ENCODE measurements at regions not wholly inside any gene's neighbourhood (a gene's known extent, or its start where the extent isn't known, plus 50 kb on each side); places are given as distances from the start of the nearest gene placed in this dataset.
A peak's percentile ranks its signal among the peaks of the same experiment; 100 is the strongest.

GRCh38 chr10:78571286-78571685 lies 497.5 kb upstream of the ZMIZ1 start:
- no peak overlapping the region for H3K4me3 Mint-ChIP-seq (ENCODE audit: unreplicated experiment)
- H3K4me1 Mint-ChIP-seq (ENCODE audit: unreplicated experiment): peaks cover 22% of the 10 kb centered on the region
- TF ChIP-seq CTCF (IDR thresholded peaks at IDR 0.05): no peak
- H3K27me3 Mint-ChIP-seq (ENCODE audit: unreplicated experiment): peaks cover 38% of the 10 kb centered on the region
- H3K9me3 Mint-ChIP-seq (ENCODE audit: unreplicated experiment): no peaks in the 10 kb centered on the region
- DNase-seq (ENCODE audit: extremely low spot score, unreplicated experiment): no peak
- no peaks in the 10 kb centered on the region for H3K36me3 Mint-ChIP-seq (ENCODE audit: unreplicated experiment)
- H3K27ac Mint-ChIP-seq (ENCODE audit: unreplicated experiment): no peak overlapping the region

- Mint-ChIP-seq H3K9me3 (ENCODE audit: unreplicated experiment) (no peaks in the 10 kb centered on the region), H3K36me3 (ENCODE audit: unreplicated experiment) (no peaks in the 10 kb centered on the region), H3K4me3 (ENCODE audit: unreplicated experiment) (no peak overlapping the region), H3K4me1 (ENCODE audit: unreplicated experiment) (peaks cover 20% of the 10 kb centered on the region), H3K27ac (ENCODE audit: unreplicated experiment) (no peak overlapping the region), H3K27me3 (ENCODE audit: unreplicated experiment) (peaks cover 36% of the 10 kb centered on the region)
- TF ChIP-seq CTCF (IDR thresholded peaks at IDR 0.05): no peak
- no peak for DNase-seq (ENCODE audit: extremely low spot score, unreplicated experiment)
Measured at GRCh38 chr10:78571891-78572290, 496.9 kb upstream of the ZMIZ1 start.

- DNase-seq (ENCODE audit: extremely low spot score, unreplicated experiment): no peak
- Mint-ChIP-seq H3K27ac (ENCODE audit: unreplicated experiment) (no peak overlapping the region), H3K4me1 (ENCODE audit: unreplicated experiment) (peaks cover 13% of the 10 kb centered on the region), H3K27me3 (ENCODE audit: unreplicated experiment) (peaks cover 29% of the 10 kb centered on the region), H3K9me3 (ENCODE audit: unreplicated experiment) (no peaks in the 10 kb centered on the region), H3K4me3 (ENCODE audit: unreplicated experiment) (no peak overlapping the region), H3K36me3 (ENCODE audit: unreplicated experiment) (no peaks in the 10 kb centered on the region)
- TF ChIP-seq CTCF (IDR thresholded peaks at IDR 0.05): no peak
Measured at GRCh38 chr10:78572565-78572964, 496.2 kb upstream of the ZMIZ1 start.

GRCh38 chr10:78574547-78574946 lies 494.2 kb upstream of the ZMIZ1 start:
- H3K27me3 Mint-ChIP-seq (ENCODE audit: unreplicated experiment): peaks cover 28% of the 10 kb centered on the region
- H3K4me3 Mint-ChIP-seq (ENCODE audit: unreplicated experiment): no peak overlapping the region
- H3K36me3 Mint-ChIP-seq (ENCODE audit: unreplicated experiment): no peaks in the 10 kb centered on the region
- no peak for DNase-seq (ENCODE audit: extremely low spot score, unreplicated experiment)
- H3K27ac Mint-ChIP-seq (ENCODE audit: unreplicated experiment): no peak overlapping the region
- peaks cover 13% of the 10 kb centered on the region for H3K4me1 Mint-ChIP-seq (ENCODE audit: unreplicated experiment)
- TF ChIP-seq CTCF (IDR thresholded peaks at IDR 0.05): no peak
- H3K9me3 Mint-ChIP-seq (ENCODE audit: unreplicated experiment): no peaks in the 10 kb centered on the region

- Mint-ChIP-seq H3K9me3 (ENCODE audit: unreplicated experiment) (no peaks in the 10 kb centered on the region), H3K36me3 (ENCODE audit: unreplicated experiment) (no peaks in the 10 kb centered on the region), H3K4me3 (ENCODE audit: unreplicated experiment) (no peak overlapping the region), H3K4me1 (ENCODE audit: unreplicated experiment) (peaks cover 13% of the 10 kb centered on the region), H3K27me3 (ENCODE audit: unreplicated experiment) (peaks cover 22% of the 10 kb centered on the region), H3K27ac (ENCODE audit: unreplicated experiment) (peak overlapping the region; percentile 23)
- DNase-seq (ENCODE audit: extremely low spot score, unreplicated experiment): no peak
- no peak for TF ChIP-seq CTCF (IDR thresholded peaks at IDR 0.05)
Measured at GRCh38 chr10:78575400-78575799, 493.4 kb upstream of the ZMIZ1 start.
